GM23338 (cell line): ENCODE measurements at regions not wholly inside any gene's neighbourhood (a gene's known extent, or its start where the extent isn't known, plus 50 kb on each side); places are given as distances from the start of the nearest gene placed in this dataset.

ENCODE experiments used
- ATAC-seq: fragments of 200-7000 bp; cut with Tn5 transposase; 3 replicates; pipeline ENCODE4 v1.9.1; 2020
- DNase-seq: peaks from one replicate; pipeline ENCODE4 v3.0.0-alpha.2; 2015; ENCODE audit warnings: low spot score
- H2AFZ ChIP-seq: fragments of 200-600 bp; sonication (generic); 2 replicates; pipeline ENCODE4 v1.8.0; 2016; ENCODE audit warnings: antibody characterized with exemption, mild to moderate bottlenecking, moderate library complexity
- H3F3A ChIP-seq: fragments of 200-600 bp; sonication (generic); replicated peaks from 2 replicates; pipeline ENCODE4 v1.8.0; 2017; ENCODE audit warnings: antibody characterized with exemption, mixed run types, low read depth
- H3K27ac ChIP-seq: fragments of 200-600 bp; sonication (generic); 2 replicates; pipeline ENCODE4 v1.6.1; 2016; ENCODE audit warnings: low read depth
- H3K27me3 ChIP-seq: fragments of 200-600 bp; sonication (generic); 2 replicates; pipeline ENCODE4 v1.8.0; 2016; ENCODE audit warnings: mild to moderate bottlenecking, mixed run types, moderate library complexity; ENCODE audit not compliant: insufficient read depth
- H3K36me3 ChIP-seq: fragments of 200-600 bp; sonication (generic); 2 replicates; pipeline ENCODE4 v1.8.0; 2016; ENCODE audit warnings: mild to moderate bottlenecking; ENCODE audit not compliant: insufficient read depth
- H3K4me1 ChIP-seq: fragments of 200-600 bp; sonication (generic); 2 replicates; pipeline ENCODE4 v1.8.0; 2016; ENCODE audit warnings: mild to moderate bottlenecking, moderate library complexity; ENCODE audit not compliant: insufficient read depth
- H3K4me2 ChIP-seq: fragments of 200-600 bp; sonication (generic); 2 replicates; pipeline ENCODE4 v1.7.1; 2017; ENCODE audit warnings: mixed run types
- H3K4me3 ChIP-seq: fragments of 200-600 bp; sonication (generic); 2 replicates; pipeline ENCODE4 v1.6.1; 2016; ENCODE audit warnings: mixed run types
- H3K79me2 ChIP-seq: fragments of 200-600 bp; sonication (generic); replicated peaks from 2 replicates; pipeline ENCODE4 v1.8.0; 2017; ENCODE audit warnings: mild to moderate bottlenecking; ENCODE audit not compliant: insufficient read depth
- H3K9me2 ChIP-seq: fragments of 200-600 bp; sonication (generic); 2 replicates; pipeline ENCODE4 v1.8.0; 2017; ENCODE audit not compliant: insufficient read depth
- H4K20me1 ChIP-seq: fragments of 200-600 bp; sonication (generic); replicated peaks from 2 replicates; pipeline ENCODE4 v1.8.0; 2017; ENCODE audit warnings: mild to moderate bottlenecking; ENCODE audit not compliant: insufficient read depth
- H3K27ac Mint-ChIP-seq: 2 replicates; pipeline ENCODE4 v1.8.0; 2020; ENCODE audit warnings: inconsistent platforms, mild to moderate bottlenecking, moderate library complexity, mixed read lengths
- H3K27me3 Mint-ChIP-seq: 3 replicates; pipeline ENCODE4 v1.8.0; 2022; ENCODE audit warnings: low read depth, mild to moderate bottlenecking, moderate library complexity, mixed read lengths, inconsistent platforms; ENCODE audit not compliant: insufficient read depth, poor library complexity
- H3K36me3 Mint-ChIP-seq: 3 replicates; pipeline ENCODE4 v1.8.0; 2021; ENCODE audit warnings: low read depth, mild to moderate bottlenecking, inconsistent platforms, moderate library complexity, mixed read lengths
- H3K4me1 Mint-ChIP-seq: 3 replicates; pipeline ENCODE4 v1.8.0; 2020; ENCODE audit warnings: mild to moderate bottlenecking, inconsistent platforms, mixed read lengths
- H3K4me3 Mint-ChIP-seq: 3 replicates; pipeline ENCODE4 v1.8.0; 2021; ENCODE audit warnings: moderate library complexity, mild to moderate bottlenecking, inconsistent platforms, mixed read lengths
- H3K9me3 Mint-ChIP-seq: 3 replicates; pipeline ENCODE4 v1.8.0; 2020; ENCODE audit warnings: moderate library complexity, mild to moderate bottlenecking, inconsistent platforms, mixed read lengths
- CREB1 ChIP-seq: fragments of 250-450 bp; sonication (Bioruptor Pico); IDR thresholded peaks from 2 replicates; pipeline ENCODE4 v1.5.0; 2020; ENCODE audit warnings: low read depth, mild to moderate bottlenecking, moderate library complexity
- EZH2 ChIP-seq: fragments of 200-600 bp; sonication (generic); IDR thresholded peaks from one replicate; pipeline ENCODE4 v1.8.0; 2017; ENCODE audit warnings: antibody characterized with exemption, mild to moderate bottlenecking, low read depth; ENCODE audit not compliant: unreplicated experiment
- EZH2phosphoT487 ChIP-seq: fragments of 200-600 bp; sonication (generic); IDR thresholded peaks from one replicate; pipeline ENCODE4 v1.8.1; 2018; ENCODE audit warnings: antibody characterized with exemption; ENCODE audit not compliant: unreplicated experiment
- JUNB ChIP-seq: IDR thresholded peaks from one replicate; pipeline ENCODE4 v1.6.1; 2016; ENCODE audit warnings: antibody characterized with exemption; ENCODE audit not compliant: unreplicated experiment
- NANOG ChIP-seq: IDR thresholded peaks from 2 replicates; pipeline ENCODE4 v1.6.1; 2016; ENCODE audit warnings: antibody characterized with exemption, borderline replicate concordance
- POLR2AphosphoS5 ChIP-seq: IDR thresholded peaks from 2 replicates; pipeline ENCODE4 v1.6.1; 2016; ENCODE audit warnings: antibody characterized with exemption, low read depth
- STAT1 ChIP-seq: IDR thresholded peaks from one replicate; pipeline ENCODE4 v1.6.1; 2016; ENCODE audit warnings: antibody characterized with exemption; ENCODE audit not compliant: unreplicated experiment
- ZNF114 ChIP-seq: fragments of 250-450 bp; sonication (Bioruptor Pico); IDR thresholded peaks from 2 replicates; pipeline ENCODE4 v1.5.0; 2020; ENCODE audit warnings: mild to moderate bottlenecking, moderate library complexity
- TF ChIP-seq, protein P1 (sequence below), 2 experiments: fragments of 200-600 bp in 1 of 2; sonication (generic) in 1 of 2; conservative IDR thresholded peaks; 2 replicates each; pipeline versions ENCODE4 v1.5.1 to v1.6.1; 2016 to 2017; ENCODE audit warnings: antibody characterized with exemption in 2 of 2, low read depth in 2 of 2, mild to moderate bottlenecking in 2 of 2, moderate library complexity in 1 of 2
- TF ChIP-seq, protein P2 (sequence below): fragments of 250-450 bp; sonication (Bioruptor Pico); IDR thresholded peaks from 2 replicates; pipeline ENCODE4 v1.5.0; 2020; ENCODE audit warnings: mild to moderate bottlenecking, moderate library complexity
- TF ChIP-seq, protein P3 (sequence below): IDR thresholded peaks from 2 replicates; pipeline ENCODE4 v1.6.1; 2016; ENCODE audit warnings: antibody characterized with exemption

DNA sequence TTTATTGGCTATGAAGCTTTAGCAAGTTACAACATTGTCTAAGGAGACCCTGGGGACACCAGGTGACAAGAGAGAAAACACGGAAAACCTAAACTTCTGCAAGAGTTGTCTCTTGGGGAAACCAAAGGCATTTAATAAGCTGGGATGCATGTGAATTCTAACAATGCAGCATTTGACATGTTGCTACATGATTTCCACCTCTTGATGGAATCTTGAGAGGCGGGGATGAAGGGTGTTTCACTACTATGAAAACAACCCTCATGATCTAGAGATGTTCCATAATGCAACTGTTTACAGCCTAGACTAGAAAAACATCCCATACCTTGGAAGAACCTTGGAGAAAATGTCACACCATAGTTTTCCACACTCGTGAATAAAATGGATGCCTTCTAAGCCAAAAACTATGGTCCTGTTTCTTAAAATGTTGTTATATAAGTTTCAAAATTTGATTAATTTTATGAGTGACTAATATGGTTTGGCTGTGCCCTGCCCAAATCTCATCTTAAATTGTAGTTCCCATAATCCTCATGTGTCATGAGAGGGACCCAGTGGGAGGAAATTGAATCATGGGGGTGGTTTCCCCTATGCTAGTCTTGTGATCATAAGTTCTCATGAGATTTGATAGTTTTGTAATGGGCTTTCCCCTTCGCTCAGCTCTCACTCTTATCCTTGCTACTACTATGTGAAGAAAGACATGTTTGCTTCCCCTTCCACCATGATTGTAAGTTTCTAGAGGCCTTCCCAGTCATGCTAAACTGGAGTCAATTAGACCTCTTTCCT is 164.6 kb downstream of the TNFSF13B start (continued):
- TF ChIP-seq NANOG (no peak), EZH2 (no peak)
- TF ChIP-seq, protein P1, sequence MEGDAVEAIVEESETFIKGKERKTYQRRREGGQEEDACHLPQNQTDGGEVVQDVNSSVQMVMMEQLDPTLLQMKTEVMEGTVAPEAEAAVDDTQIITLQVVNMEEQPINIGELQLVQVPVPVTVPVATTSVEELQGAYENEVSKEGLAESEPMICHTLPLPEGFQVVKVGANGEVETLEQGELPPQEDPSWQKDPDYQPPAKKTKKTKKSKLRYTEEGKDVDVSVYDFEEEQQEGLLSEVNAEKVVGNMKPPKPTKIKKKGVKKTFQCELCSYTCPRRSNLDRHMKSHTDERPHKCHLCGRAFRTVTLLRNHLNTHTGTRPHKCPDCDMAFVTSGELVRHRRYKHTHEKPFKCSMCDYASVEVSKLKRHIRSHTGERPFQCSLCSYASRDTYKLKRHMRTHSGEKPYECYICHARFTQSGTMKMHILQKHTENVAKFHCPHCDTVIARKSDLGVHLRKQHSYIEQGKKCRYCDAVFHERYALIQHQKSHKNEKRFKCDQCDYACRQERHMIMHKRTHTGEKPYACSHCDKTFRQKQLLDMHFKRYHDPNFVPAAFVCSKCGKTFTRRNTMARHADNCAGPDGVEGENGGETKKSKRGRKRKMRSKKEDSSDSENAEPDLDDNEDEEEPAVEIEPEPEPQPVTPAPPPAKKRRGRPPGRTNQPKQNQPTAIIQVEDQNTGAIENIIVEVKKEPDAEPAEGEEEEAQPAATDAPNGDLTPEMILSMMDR (conservative IDR thresholded peaks at IDR 0.05; ENCODE audit: low read depth in 2 of 2) = no peak

DNA sequence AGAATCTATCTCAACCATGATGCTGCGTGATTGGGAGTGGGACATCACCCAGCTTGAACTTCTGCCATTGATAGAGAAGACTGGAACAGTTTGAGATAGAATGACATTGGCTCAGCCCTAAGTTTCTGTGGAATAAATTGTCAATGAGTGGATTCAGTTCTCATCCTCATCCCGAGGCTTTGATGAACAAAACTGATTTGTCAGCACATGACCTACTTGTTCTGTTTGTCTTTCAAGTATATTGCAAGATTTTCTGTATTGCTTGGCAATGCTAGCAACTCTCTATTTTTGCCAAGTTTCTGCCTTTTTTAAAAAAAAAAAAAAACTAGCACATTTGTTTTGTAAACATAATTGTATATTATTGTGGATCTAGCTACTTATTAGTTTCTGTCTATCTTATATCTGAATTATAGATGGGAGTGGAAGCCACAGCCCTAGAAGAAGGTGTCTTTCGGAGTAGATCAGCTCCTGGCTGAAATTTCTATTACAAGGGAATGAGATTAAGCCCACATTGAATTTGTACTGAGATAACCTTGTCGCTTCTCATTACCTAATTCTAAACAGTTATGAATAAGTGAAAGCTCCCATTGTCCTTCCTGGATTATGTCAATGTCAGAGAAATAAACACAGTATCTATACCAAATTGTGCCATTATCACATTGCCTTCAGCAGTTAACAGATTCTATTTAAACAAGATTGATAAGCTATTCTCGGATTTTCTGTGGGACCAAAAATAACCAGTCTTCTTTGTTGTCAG is 166.1 kb downstream of the TNFSF13B start:
- DNase-seq = no peak
- Histone ChIP-seq H3K27ac (no peak overlapping the region), H3K27me3 (no peaks in the 10 kb centered on the region), H3F3A (no peaks in the 10 kb centered on the region), H3K4me3 (no peak overlapping the region), H3K36me3 (no peaks in the 10 kb centered on the region), H2AFZ (no peak overlapping the region), H3K4me2 (no peak overlapping the region), H4K20me1 (no peaks in the 10 kb centered on the region), H3K4me1 (no peaks in the 10 kb centered on the region), H3K9me2 (peaks cover 4% of the 10 kb centered on the region; the same call in 1 of the 2 replicates), H3K79me2 (no peaks in the 10 kb centered on the region)
- Mint-ChIP-seq H3K27ac (no peak overlapping the region), H3K36me3 (no peaks in the 10 kb centered on the region), H3K4me1 (peaks cover 9% of the 10 kb centered on the region; the same call in 1 of the 3 replicates), H3K9me3 (no peaks in the 10 kb centered on the region; the same call in 2 of the 3 replicates), H3K4me3 (no peak overlapping the region), H3K27me3 (no peaks in the 10 kb centered on the region)
- no peak for ATAC-seq
- TF ChIP-seq JUNB (no peak), ZNF114 (no peak), CREB1 (no peak), POLR2AphosphoS5 (no peak), EZH2phosphoT487 (no peak), EZH2 (no peak), STAT1 (no peak), NANOG (no peak)
- TF ChIP-seq, protein P1 (conservative IDR thresholded peaks at IDR 0.05; ENCODE audit: low read depth in 2 of 2) = no peak
- TF ChIP-seq, protein P2, sequence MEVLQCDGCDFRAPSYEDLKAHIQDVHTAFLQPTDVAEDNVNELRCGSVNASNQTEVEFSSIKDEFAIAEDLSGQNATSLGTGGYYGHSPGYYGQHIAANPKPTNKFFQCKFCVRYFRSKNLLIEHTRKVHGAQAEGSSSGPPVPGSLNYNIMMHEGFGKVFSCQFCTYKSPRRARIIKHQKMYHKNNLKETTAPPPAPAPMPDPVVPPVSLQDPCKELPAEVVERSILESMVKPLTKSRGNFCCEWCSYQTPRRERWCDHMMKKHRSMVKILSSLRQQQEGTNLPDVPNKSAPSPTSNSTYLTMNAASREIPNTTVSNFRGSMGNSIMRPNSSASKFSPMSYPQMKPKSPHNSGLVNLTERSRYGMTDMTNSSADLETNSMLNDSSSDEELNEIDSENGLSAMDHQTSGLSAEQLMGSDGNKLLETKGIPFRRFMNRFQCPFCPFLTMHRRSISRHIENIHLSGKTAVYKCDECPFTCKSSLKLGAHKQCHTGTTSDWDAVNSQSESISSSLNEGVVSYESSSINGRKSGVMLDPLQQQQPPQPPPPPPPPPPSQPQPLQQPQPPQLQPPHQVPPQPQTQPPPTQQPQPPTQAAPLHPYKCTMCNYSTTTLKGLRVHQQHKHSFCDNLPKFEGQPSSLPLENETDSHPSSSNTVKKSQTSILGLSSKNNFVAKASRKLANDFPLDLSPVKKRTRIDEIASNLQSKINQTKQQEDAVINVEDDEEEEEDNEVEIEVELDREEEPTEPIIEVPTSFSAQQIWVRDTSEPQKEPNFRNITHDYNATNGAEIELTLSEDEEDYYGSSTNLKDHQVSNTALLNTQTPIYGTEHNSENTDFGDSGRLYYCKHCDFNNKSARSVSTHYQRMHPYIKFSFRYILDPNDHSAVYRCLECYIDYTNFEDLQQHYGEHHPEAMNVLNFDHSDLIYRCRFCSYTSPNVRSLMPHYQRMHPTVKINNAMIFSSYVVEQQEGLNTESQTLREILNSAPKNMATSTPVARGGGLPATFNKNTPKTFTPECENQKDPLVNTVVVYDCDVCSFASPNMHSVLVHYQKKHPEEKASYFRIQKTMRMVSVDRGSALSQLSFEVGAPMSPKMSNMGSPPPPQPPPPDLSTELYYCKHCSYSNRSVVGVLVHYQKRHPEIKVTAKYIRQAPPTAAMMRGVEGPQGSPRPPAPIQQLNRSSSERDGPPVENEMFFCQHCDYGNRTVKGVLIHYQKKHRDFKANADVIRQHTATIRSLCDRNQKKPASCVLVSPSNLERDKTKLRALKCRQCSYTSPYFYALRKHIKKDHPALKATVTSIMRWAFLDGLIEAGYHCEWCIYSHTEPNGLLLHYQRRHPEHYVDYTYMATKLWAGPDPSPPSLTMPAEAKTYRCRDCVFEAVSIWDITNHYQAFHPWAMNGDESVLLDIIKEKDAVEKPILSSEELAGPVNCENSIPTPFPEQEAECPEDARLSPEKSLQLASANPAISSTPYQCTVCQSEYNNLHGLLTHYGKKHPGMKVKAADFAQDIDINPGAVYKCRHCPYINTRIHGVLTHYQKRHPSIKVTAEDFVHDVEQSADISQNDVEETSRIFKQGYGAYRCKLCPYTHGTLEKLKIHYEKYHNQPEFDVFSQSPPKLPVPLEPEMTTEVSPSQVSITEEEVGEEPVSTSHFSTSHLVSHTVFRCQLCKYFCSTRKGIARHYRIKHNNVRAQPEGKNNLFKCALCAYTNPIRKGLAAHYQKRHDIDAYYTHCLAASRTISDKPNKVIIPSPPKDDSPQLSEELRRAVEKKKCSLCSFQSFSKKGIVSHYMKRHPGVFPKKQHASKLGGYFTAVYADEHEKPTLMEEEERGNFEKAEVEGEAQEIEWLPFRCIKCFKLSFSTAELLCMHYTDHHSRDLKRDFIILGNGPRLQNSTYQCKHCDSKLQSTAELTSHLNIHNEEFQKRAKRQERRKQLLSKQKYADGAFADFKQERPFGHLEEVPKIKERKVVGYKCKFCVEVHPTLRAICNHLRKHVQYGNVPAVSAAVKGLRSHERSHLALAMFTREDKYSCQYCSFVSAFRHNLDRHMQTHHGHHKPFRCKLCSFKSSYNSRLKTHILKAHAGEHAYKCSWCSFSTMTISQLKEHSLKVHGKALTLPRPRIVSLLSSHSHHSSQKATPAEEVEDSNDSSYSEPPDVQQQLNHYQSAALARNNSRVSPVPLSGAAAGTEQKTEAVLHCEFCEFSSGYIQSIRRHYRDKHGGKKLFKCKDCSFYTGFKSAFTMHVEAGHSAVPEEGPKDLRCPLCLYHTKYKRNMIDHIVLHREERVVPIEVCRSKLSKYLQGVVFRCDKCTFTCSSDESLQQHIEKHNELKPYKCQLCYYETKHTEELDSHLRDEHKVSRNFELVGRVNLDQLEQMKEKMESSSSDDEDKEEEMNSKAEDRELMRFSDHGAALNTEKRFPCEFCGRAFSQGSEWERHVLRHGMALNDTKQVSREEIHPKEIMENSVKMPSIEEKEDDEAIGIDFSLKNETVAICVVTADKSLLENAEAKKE (CRISPR knock-in tag) = no peak
- TF ChIP-seq, protein P3, sequence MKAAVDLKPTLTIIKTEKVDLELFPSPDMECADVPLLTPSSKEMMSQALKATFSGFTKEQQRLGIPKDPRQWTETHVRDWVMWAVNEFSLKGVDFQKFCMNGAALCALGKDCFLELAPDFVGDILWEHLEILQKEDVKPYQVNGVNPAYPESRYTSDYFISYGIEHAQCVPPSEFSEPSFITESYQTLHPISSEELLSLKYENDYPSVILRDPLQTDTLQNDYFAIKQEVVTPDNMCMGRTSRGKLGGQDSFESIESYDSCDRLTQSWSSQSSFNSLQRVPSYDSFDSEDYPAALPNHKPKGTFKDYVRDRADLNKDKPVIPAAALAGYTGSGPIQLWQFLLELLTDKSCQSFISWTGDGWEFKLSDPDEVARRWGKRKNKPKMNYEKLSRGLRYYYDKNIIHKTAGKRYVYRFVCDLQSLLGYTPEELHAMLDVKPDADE = no peak
